Caco-2 (cell line): ENCODE measurements at regions not wholly inside any gene's neighbourhood (a gene's known extent, or its start where the extent isn't known, plus 50 kb on each side); places are given as distances from the start of the nearest gene placed in this dataset.

Source experiments
- BruUV-seq: library from RNA; stranded (reverse); fragments of 400-500 nt; replicated peaks from 2 replicates; lab custom pipeline; 2021; lab: Mats Ljungman, UMichigan
- CTCF ChIA-PET: fragments of 300-600 bp; sonication (Branson Sonifier 250); formaldehyde crosslinking; loops from one replicate; lab custom pipeline; 2022; ENCODE audit warnings: antibody characterized with exemption; lab: Charles Lee
- POLR2A ChIA-PET: fragments of 300-600 bp; sonication (Branson Sonifier 250); formaldehyde crosslinking; loops from one replicate; lab custom pipeline; 2022; ENCODE audit warnings: antibody characterized with exemption; lab: Charles Lee
- DNase-seq, 2 experiments: peaks; one replicate each; pipeline versions ENCODE4 v3.0.0 to v3.0.0-alpha.2; 2020 to 2022
- H3K27me3 ChIP-seq: replicated peaks from 2 replicates; pipeline ENCODE4 v1.6.0; 2011; ENCODE audit warnings: low read length; ENCODE audit not compliant: control insufficient read depth, insufficient read depth
- H3K36me3 ChIP-seq: 2 replicates; pipeline ENCODE4 v1.5.1; 2011; ENCODE audit warnings: low read length; ENCODE audit not compliant: control insufficient read depth, insufficient read depth
- H3K4me1 ChIP-seq: fragments of 250-450 bp; sonication (Bioruptor Pico); 2 replicates; pipeline ENCODE4 v1.5.1; 2020; ENCODE audit warnings: mild to moderate bottlenecking
- H3K4me3 ChIP-seq: 2 replicates; pipeline ENCODE4 v1.5.1; 2011; ENCODE audit warnings: low read depth, mild to moderate bottlenecking, control low read depth, low read length
- H3K9me3 ChIP-seq: fragments of 250-450 bp; sonication (Bioruptor Pico); 2 replicates; pipeline ENCODE4 v1.5.1; 2020; ENCODE audit warnings: mild to moderate bottlenecking, moderate library complexity
- H3K27ac Mint-ChIP-seq: one replicate; pipeline ENCODE4 v1.8.0; 2022; ENCODE audit warnings: mixed read lengths; ENCODE audit not compliant: unreplicated experiment
- H3K27me3 Mint-ChIP-seq: one replicate; pipeline ENCODE4 v1.8.0; 2022; ENCODE audit warnings: mixed read lengths; ENCODE audit not compliant: insufficient read depth, unreplicated experiment
- H3K36me3 Mint-ChIP-seq: one replicate; pipeline ENCODE4 v1.8.0; 2022; ENCODE audit warnings: mild to moderate bottlenecking, mixed read lengths; ENCODE audit not compliant: insufficient read depth, unreplicated experiment
- H3K4me1 Mint-ChIP-seq: one replicate; pipeline ENCODE4 v1.8.0; 2022; ENCODE audit warnings: low read depth, mixed read lengths; ENCODE audit not compliant: unreplicated experiment
- H3K4me3 Mint-ChIP-seq: one replicate; pipeline ENCODE4 v1.8.0; 2022; ENCODE audit warnings: mild to moderate bottlenecking, moderate library complexity, mixed read lengths; ENCODE audit not compliant: unreplicated experiment
- H3K9me3 Mint-ChIP-seq: one replicate; pipeline ENCODE4 v1.8.0; 2022; ENCODE audit warnings: mixed read lengths; ENCODE audit not compliant: unreplicated experiment
- intact Hi-C: fragments of 100-400 bp; cut with micrococcal nuclease; formaldehyde crosslinking; loops from one replicate; pipeline ENCODE4 v1.10.0; 2022; ENCODE audit not compliant: unreplicated experiment
- TF ChIP-seq, protein P1 (sequence below), 2 experiments: fragments of 200-600 bp in 1 of 2; IDR thresholded peaks; 1 replicate in 1 of 2; 2 replicates in 1 of 2; pipeline versions ENCODE4 v1.5.1 to v1.8.0; 2011 to 2022; ENCODE audit warnings: antibody characterized with exemption in 1 of 2, control low read depth in 1 of 2, inconsistent platforms in 1 of 2, low read depth in 1 of 2, low read length in 1 of 2, mild to moderate bottlenecking in 1 of 2, moderate library complexity in 1 of 2; ENCODE audit not compliant: insufficient read depth in 1 of 2, severe bottlenecking in 1 of 2, unreplicated experiment in 1 of 2

DNA sequence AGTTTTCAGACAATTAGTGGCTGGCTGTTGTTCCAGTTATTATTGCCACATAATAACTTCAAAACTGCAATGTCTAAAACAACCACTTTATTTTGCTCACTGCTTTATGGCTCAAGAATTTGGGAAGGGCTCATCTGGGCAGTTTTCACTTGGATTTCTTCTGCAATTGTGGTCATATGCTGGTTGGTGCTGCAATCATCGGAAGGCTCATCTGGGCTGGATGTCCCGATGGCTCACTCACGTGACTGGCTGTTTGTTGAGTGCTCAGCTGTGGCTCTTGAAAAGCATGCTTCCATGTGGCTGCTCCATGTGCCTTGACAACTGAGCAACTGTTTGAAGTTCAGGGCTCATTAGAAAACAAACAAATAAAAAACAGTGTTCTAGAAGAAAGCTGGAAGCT, 1032.5 kb downstream of the DTWD2 start:
- no peak overlapping the region for H3K27ac Mint-ChIP-seq
- DNase-seq, result no peak
- no peaks in the 10 kb centered on the region for H3K9me3 Mint-ChIP-seq
- CTCF ChIA-PET, result no interaction called here
- TF ChIP-seq, protein P1, sequence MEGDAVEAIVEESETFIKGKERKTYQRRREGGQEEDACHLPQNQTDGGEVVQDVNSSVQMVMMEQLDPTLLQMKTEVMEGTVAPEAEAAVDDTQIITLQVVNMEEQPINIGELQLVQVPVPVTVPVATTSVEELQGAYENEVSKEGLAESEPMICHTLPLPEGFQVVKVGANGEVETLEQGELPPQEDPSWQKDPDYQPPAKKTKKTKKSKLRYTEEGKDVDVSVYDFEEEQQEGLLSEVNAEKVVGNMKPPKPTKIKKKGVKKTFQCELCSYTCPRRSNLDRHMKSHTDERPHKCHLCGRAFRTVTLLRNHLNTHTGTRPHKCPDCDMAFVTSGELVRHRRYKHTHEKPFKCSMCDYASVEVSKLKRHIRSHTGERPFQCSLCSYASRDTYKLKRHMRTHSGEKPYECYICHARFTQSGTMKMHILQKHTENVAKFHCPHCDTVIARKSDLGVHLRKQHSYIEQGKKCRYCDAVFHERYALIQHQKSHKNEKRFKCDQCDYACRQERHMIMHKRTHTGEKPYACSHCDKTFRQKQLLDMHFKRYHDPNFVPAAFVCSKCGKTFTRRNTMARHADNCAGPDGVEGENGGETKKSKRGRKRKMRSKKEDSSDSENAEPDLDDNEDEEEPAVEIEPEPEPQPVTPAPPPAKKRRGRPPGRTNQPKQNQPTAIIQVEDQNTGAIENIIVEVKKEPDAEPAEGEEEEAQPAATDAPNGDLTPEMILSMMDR (IDR thresholded peaks at IDR 0.05; ENCODE audit: insufficient read depth in 1 of 2, low read depth in 1 of 2, low read length in 1 of 2, severe bottlenecking in 1 of 2, unreplicated experiment in 1 of 2), result no peak
- POLR2A ChIA-PET, result no interaction called here
- H3K27me3 Mint-ChIP-seq, result peaks cover 5% of the 10 kb centered on the region
- BruUV-seq, result no TSS peak
- no peaks in the 10 kb centered on the region for H3K4me1 Mint-ChIP-seq
- Histone ChIP-seq H3K4me3 (no peak overlapping the region), H3K27me3 (no peaks in the 10 kb centered on the region), H3K36me3 (no peaks in the 10 kb centered on the region), H3K4me1 (no peaks in the 10 kb centered on the region), H3K9me3 (no peaks in the 10 kb centered on the region)
- no peaks in the 10 kb centered on the region for H3K36me3 Mint-ChIP-seq
- intact Hi-C loops, result no loop called here
- no peak overlapping the region for H3K4me3 Mint-ChIP-seq

DNA sequence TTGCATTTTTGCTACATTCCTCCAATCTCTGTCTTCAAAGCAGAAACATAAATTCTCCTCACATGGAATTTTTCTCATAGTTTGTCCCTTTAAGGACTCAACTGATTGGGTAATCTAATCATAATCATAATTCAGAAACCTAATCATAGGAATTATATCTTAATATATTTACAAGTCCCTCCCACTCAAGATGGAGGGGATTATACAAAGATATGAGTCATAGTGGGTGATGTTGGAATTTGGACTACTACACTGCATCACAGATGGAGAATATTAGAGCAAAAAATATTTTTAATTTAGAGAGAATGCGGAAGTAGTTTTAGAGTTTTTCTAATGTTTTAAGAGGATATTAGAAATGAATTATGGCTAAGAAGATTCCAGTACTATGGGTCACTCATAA, 1034.0 kb downstream of the DTWD2 start:
- DNase-seq, result no peak
- H3K4me1 ChIP-seq, result no peaks in the 10 kb centered on the region
- Mint-ChIP-seq H3K36me3 (no peaks in the 10 kb centered on the region), H3K9me3 (no peaks in the 10 kb centered on the region), H3K27me3 (peaks cover 7% of the 10 kb centered on the region), H3K27ac (no peak overlapping the region), H3K4me1 (no peaks in the 10 kb centered on the region), H3K4me3 (no peak overlapping the region)
- intact Hi-C loops, result no loop called here
- BruUV-seq, result no TSS peak
- no peaks in the 10 kb centered on the region for H3K36me3 ChIP-seq
- TF ChIP-seq, protein P1 (IDR thresholded peaks at IDR 0.05; ENCODE audit: insufficient read depth in 1 of 2, low read depth in 1 of 2, low read length in 1 of 2, severe bottlenecking in 1 of 2, unreplicated experiment in 1 of 2), result no peak
- ChIA-PET CTCF (no interaction called here), POLR2A (no interaction called here)
- no peaks in the 10 kb centered on the region for H3K27me3 ChIP-seq
- no peak overlapping the region for H3K4me3 ChIP-seq
- no peaks in the 10 kb centered on the region for H3K9me3 ChIP-seq

DNA sequence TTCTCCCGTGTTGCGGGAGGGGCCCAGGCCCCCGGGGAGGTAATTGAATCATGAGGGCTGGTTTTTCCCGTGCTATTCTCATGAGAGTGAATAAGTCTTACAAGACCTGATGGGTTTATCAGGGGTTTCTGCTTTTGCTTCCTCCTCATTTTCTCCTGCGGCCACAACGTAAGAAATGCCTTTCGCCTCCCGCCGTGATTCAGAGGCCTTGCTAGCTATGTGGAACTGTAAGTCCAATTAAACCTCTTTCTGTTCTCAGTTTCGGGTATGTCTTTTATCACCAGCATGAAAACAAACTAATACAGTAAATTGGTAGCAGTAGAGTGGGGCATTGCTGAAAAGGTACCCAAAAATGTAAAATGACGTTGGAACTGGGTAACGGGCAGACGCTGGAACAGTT, 1035.1 kb downstream of the DTWD2 start:
- Histone ChIP-seq H3K9me3 (no peaks in the 10 kb centered on the region), H3K27me3 (no peaks in the 10 kb centered on the region), H3K36me3 (no peaks in the 10 kb centered on the region), H3K4me1 (no peaks in the 10 kb centered on the region), H3K4me3 (no peak overlapping the region)
- Mint-ChIP-seq H3K4me1 (no peaks in the 10 kb centered on the region), H3K36me3 (no peaks in the 10 kb centered on the region), H3K27me3 (peaks cover 5% of the 10 kb centered on the region), H3K4me3 (no peak overlapping the region), H3K27ac (no peak overlapping the region), H3K9me3 (no peaks in the 10 kb centered on the region)
- no TSS peak for BruUV-seq
- TF ChIP-seq, protein P1 (IDR thresholded peaks at IDR 0.05; ENCODE audit: insufficient read depth in 1 of 2, low read depth in 1 of 2, low read length in 1 of 2, severe bottlenecking in 1 of 2, unreplicated experiment in 1 of 2), result no peak
- DNase-seq, result no peak
- intact Hi-C loops, result no loop called here
- ChIA-PET POLR2A (no interaction called here), CTCF (no interaction called here)
